Retina (tissue), 1 donor: ENCODE measurements at regions not wholly inside any gene's neighbourhood (a gene's known extent, or its start where the extent isn't known, plus 50 kb on each side); places are given as distances from the start of the nearest gene placed in this dataset.
"Not testable (repeated sequence)": the region's sequence is repeated elsewhere in the genome, so short reads cannot be mapped to it uniquely, and the experiment has no call there.

ENCODE experiments used
- DNase-seq: peaks from one replicate; pipeline ENCODE4 v3.0.0-alpha.2; 2016

DNA sequence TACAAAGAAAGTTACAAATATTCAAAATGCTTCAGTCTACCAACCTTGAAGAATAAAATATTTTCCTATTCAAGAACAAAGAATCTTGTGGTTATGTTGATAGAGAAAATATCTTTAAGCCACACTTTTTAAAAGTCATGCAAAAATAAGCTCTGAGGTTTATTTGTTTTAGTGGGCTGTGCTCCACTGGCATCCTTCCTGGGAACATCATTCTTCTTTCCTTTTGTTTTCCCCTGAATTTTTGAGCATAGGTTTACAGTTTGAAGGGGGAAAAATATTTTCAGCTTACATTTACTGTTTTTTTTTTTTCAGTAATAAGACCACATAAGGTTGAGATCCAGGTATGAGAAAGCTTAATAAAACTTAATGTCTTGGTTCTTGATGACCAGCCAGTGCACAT, 72.0 kb upstream of the BACH2 start:
- DNase-seq: no peak

DNA sequence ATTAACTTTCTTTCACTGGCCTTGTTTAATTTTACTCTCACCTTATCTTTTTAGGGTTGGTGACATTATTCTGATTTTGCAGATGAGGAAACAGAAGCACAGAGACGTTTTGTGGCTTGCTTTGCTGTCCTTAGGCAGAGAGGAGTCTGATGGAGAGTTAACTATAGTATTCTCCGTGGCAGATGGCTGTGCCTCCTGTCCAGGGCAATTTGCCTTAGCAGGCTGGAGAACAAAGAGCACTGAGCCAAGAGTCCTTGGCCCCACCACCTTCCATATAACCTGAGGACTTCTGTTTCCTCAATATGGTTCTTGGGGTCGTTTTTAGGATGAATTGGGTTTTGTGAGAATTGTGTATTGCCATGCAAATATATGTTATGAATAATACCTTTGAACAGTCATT, 71.4 kb upstream of the BACH2 start:
- DNase-seq: no peak

GRCh38 chr6:90365565-90366219, 69.0 kb upstream of the BACH2 start:
- no peak for DNase-seq

GRCh38 chr6:90365002-90365401, 68.4 kb upstream of the BACH2 start:
- no peak for DNase-seq

GRCh38 chr6:90364286-90364685, 67.6 kb upstream of the BACH2 start:
- DNase-seq: no peak

DNA sequence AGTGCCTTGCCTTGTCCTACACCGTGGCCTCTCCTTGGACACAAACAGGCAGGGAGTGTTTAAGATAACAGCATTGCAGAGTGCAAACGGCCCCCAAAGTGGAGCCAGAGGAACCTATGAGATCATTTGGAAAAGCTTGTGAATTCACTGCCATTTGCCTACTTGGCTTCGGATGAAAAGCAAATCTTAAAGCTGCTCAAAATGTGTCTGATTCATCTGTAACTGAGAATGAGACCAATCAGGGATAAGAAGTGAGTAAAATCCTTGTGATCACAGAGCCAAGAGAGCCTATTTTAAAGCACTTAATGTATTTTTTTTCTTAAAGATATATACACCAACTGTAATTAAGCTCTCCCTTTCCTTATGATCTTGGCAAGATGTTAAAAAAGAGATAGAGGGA, 65.7 kb upstream of the BACH2 start:
- DNase-seq: no peak

DNA sequence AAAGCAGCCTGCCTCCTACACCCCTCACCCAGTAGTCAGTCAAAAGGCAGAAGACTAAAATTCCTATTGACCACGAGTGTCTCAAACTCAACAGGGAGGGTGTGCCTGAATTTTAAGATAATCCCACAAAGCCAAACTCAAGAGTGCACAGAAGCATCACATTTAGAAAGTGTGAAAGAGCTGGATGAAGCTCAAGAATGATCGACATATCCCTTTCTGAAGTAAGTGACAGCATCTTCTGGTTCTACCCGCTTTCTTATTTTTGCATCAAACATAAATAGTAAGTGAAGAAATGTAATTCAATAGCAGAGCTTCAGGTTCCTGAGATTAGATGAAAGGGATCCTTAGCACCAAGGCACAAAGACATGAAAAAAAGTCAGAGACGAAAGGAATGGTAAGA, 64.5 kb upstream of the BACH2 start:
- no peak for DNase-seq

GRCh38 chr6:90358036-90358770, 61.6 kb upstream of the BACH2 start:
- DNase-seq: not testable (repeated sequence)

DNA sequence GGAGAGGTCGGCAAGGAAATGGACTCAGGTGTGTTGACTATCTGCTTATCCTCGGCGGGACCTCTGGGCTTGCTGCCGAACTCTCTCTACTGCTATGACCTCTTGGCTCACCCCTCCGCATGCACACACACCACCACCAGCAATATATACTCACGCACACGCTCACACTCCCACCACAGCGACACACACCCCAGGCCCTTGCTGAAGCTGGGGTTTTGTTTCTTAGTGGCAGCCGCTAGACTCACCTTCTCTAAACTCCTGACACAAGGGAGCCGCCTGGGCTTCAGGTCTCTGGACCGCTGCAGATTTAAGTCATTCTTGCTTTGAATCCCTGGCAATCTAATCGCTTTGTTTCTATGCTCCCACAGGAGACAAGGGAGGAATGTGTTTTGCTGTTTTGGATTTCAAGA, 59.4 kb upstream of the BACH2 start:
- no peak for DNase-seq

DNA sequence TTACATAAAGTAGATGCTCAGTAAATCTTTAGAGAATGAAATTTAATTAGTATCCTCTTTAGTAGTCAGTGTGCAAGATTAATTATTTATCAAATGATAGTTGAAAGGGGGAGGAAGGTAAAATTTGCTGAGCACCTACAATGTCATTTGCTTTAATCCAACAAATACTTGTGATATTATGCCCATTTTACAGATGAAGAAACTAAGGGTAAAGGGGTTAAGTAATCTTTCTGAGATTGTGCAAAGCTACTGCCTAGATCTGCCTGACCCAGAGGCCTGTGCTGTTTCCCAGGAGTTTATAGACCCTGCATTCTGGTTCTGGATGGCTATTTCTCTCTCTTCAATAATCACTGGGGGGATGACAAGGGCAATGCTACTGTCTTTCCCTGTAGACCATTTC, 58.3 kb upstream of the BACH2 start:
- no peak for DNase-seq

- DNase-seq: no peak
Observed at GRCh38 chr6:90351696-90352095, 55.1 kb upstream of the BACH2 start.

DNA sequence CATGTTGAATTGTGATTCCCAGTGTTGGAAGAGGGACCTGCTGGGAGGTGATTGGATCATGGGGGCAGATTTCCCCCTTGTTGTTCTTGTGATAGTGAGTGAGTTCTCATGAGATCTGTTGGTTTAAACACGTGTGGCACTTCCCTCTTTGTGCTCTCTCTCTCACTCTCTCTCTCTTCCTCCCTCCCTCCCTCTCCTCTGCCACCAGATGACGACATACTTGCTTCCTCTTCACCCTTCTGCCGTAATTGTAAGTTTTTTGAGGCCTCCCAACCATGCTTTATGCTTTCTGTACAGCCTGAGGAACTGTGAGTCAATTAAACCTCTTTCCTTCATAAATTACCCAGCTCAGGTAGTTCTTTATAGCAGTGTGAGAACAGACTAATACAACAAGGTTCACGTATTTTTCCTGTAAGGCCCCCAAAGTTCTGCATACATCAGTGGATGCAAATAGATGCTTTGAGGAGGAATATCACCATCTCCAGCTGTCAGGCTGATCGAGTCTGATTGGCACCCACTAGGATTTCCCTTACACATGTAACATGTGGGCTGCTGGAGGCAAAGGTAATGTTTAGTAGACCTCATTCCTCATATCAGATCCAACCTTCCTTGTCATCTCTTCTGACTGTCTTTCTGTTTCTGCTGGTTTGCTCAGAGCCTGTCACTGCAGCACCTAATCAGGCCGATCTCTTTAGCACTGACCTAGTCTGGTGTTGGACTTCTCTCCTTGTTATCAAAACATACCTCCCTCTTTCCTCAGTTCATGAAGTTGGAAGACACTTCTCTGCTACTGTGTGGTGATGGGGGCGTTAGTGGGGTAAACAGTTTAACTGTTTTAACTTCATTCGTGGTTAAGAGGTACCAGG, 54.3 kb upstream of the BACH2 start:
- no peak for DNase-seq

GRCh38 chr6:90347411-90347851, 50.8 kb upstream of the BACH2 start:
- no peak for DNase-seq

DNA sequence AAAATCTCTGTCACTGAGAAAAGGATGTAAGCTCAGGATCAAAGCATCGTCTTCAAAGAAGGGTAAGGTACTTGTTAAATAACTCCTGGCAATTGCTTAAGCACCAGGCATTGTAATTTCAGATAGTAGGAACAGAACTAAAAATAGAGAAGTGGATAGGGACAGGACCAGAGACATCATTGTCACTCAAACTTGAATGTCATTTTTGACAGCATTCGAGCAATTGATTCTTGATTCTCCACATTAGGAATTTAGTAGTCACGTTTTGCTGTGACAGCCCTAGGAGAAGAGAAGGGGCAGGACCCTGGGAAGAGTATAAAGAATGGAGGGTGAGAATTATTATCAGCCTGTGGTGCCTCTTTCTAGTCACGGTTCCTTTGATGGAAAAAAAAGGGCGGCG, 50.1 kb upstream of the BACH2 start:
- DNase-seq: no peak
